IPS DF 6.9 (cell line): ENCODE measurements at regions not wholly inside any gene's neighbourhood (a gene's known extent, or its start where the extent isn't known, plus 50 kb on each side); places are given as distances from the start of the nearest gene placed in this dataset.

ENCODE experiments used
- DNase-seq: peaks from one replicate; pipeline ENCODE4 v3.0.0-alpha.2; 2013; ENCODE audit warnings: low read depth, low spot score
- H3K27ac ChIP-seq: one replicate; pipeline ENCODE4 v1.5.1; 2013; ENCODE audit warnings: low read length, control low read depth
- H3K27me3 ChIP-seq: 2 replicates; pipeline ENCODE4 v1.6.1; 2013; ENCODE audit warnings: mild to moderate bottlenecking, low read length; ENCODE audit not compliant: control insufficient read depth, insufficient read depth
- H3K36me3 ChIP-seq: 2 replicates; pipeline ENCODE4 v1.6.1; 2013; ENCODE audit warnings: low read length; ENCODE audit not compliant: control insufficient read depth, insufficient read depth
- H3K4me1 ChIP-seq: 2 replicates; pipeline ENCODE4 v1.6.1; 2013; ENCODE audit warnings: low read length; ENCODE audit not compliant: control insufficient read depth, insufficient read depth
- H3K4me3 ChIP-seq: 2 replicates; pipeline ENCODE4 v1.5.1; 2013; ENCODE audit warnings: mild to moderate bottlenecking, low read length
- H3K9me3 ChIP-seq: 2 replicates; pipeline ENCODE4 v1.6.1; 2013; ENCODE audit warnings: low read length, inconsistent platforms; ENCODE audit not compliant: control insufficient read depth, insufficient read depth
- WGBS: extraction: QIAGEN DNeasy Blood & Tissue Kit; methylation state at CpG from one replicate; pipeline ENCODE4 v1.1.7; 2013; ENCODE audit warnings: mixed read lengths, missing lambda C conversion rate; ENCODE audit not compliant: insufficient read length, insufficient coverage; 5-methylcytosine and 5-hydroxymethylcytosine counted together

- Histone ChIP-seq H3K27me3 (no peaks in the 10 kb centered on the region), H3K36me3 (no peaks in the 10 kb centered on the region), H3K27ac (no peak overlapping the region), H3K4me3 (no peak overlapping the region), H3K9me3 (no peaks in the 10 kb centered on the region), H3K4me1 (no peaks in the 10 kb centered on the region)
- DNase-seq, result no peak
- no CpG with 5 or more reads among the region's 2 CpGs for WGBS
Measured at GRCh38 chr14:44626423-44626822, 119.3 kb upstream of the FSCB start.

- no peaks in the 10 kb centered on the region for H3K27me3 ChIP-seq
- H3K9me3 ChIP-seq, result no peaks in the 10 kb centered on the region
- no peaks in the 10 kb centered on the region for H3K36me3 ChIP-seq
- no peak overlapping the region for H3K4me3 ChIP-seq
- no peak overlapping the region for H3K27ac ChIP-seq
- DNase-seq, result no peak
- H3K4me1 ChIP-seq, result no peaks in the 10 kb centered on the region
- WGBS, result no CpG with 5 or more reads among the region's 1 CpG
Measured at GRCh38 chr14:44625098-44625497, 118.0 kb upstream of the FSCB start.

- Histone ChIP-seq H3K36me3 (no peaks in the 10 kb centered on the region), H3K4me1 (no peaks in the 10 kb centered on the region), H3K9me3 (no peaks in the 10 kb centered on the region), H3K4me3 (no peak overlapping the region), H3K27ac (no peak overlapping the region), H3K27me3 (no peaks in the 10 kb centered on the region)
- WGBS, result no CpG with 5 or more reads among the region's 2 CpGs
- DNase-seq, result no peak
Measured at GRCh38 chr14:44620121-44621019, 113.3 kb upstream of the FSCB start.

GRCh38 chr14:44616204-44616603, 109.1 kb upstream of the FSCB start:
- no CpG with 5 or more reads among the region's 2 CpGs for WGBS
- H3K27ac ChIP-seq, result no peak overlapping the region

GRCh38 chr14:44613061-44613712, 106.1 kb upstream of the FSCB start:
- Histone ChIP-seq H3K4me1 (no peaks in the 10 kb centered on the region), H3K4me3 (no peak overlapping the region), H3K27ac (no peak overlapping the region), H3K9me3 (no peaks in the 10 kb centered on the region), H3K36me3 (no peaks in the 10 kb centered on the region), H3K27me3 (no peaks in the 10 kb centered on the region)
- no peak for DNase-seq
- no CpG with 5 or more reads among the region's 5 CpGs for WGBS

More at GRCh38 chr14:44616204-44616603, 109.1 kb upstream of the FSCB start:
- DNase-seq, result no peak
- no peak overlapping the region for H3K4me3 ChIP-seq
- no peaks in the 10 kb centered on the region for H3K9me3 ChIP-seq
- no peaks in the 10 kb centered on the region for H3K4me1 ChIP-seq
- H3K36me3 ChIP-seq, result no peaks in the 10 kb centered on the region
- no peaks in the 10 kb centered on the region for H3K27me3 ChIP-seq

GRCh38 chr14:44612002-44612401, 104.9 kb upstream of the FSCB start:
- no peaks in the 10 kb centered on the region for H3K4me1 ChIP-seq
- H3K27ac ChIP-seq, result no peak overlapping the region
- no peak overlapping the region for H3K4me3 ChIP-seq
- no peaks in the 10 kb centered on the region for H3K36me3 ChIP-seq
- no peaks in the 10 kb centered on the region for H3K9me3 ChIP-seq
- WGBS, result no CpG with 5 or more reads among the region's 4 CpGs
- no peak for DNase-seq
- H3K27me3 ChIP-seq, result no peaks in the 10 kb centered on the region

- no peaks in the 10 kb centered on the region for H3K36me3 ChIP-seq
- WGBS, result no CpG with 5 or more reads among the region's 5 CpGs
- no peaks in the 10 kb centered on the region for H3K9me3 ChIP-seq
- H3K27me3 ChIP-seq, result no peaks in the 10 kb centered on the region
- DNase-seq, result no peak
- H3K27ac ChIP-seq, result no peak overlapping the region
- H3K4me1 ChIP-seq, result no peaks in the 10 kb centered on the region
- H3K4me3 ChIP-seq, result no peak overlapping the region
Measured at GRCh38 chr14:44609876-44610510, 102.9 kb upstream of the FSCB start.

- no peaks in the 10 kb centered on the region for H3K4me1 ChIP-seq
- no peak overlapping the region for H3K4me3 ChIP-seq
- H3K27ac ChIP-seq, result no peak overlapping the region
- H3K36me3 ChIP-seq, result no peaks in the 10 kb centered on the region
- WGBS, result no CpG with 5 or more reads among the region's 1 CpG
- no peaks in the 10 kb centered on the region for H3K9me3 ChIP-seq
- DNase-seq, result no peak
- no peaks in the 10 kb centered on the region for H3K27me3 ChIP-seq
Measured at GRCh38 chr14:44609201-44609600, 102.1 kb upstream of the FSCB start.

- H3K4me3 ChIP-seq, result no peak overlapping the region
- DNase-seq, result no peak
- H3K9me3 ChIP-seq, result no peaks in the 10 kb centered on the region
- no peaks in the 10 kb centered on the region for H3K4me1 ChIP-seq
- H3K27ac ChIP-seq, result no peak overlapping the region
- no CpG with 5 or more reads among the region's 1 CpG for WGBS
- H3K36me3 ChIP-seq, result no peaks in the 10 kb centered on the region
- H3K27me3 ChIP-seq, result no peaks in the 10 kb centered on the region
Measured at GRCh38 chr14:44607701-44608100, 100.6 kb upstream of the FSCB start.

- Histone ChIP-seq H3K27ac (no peak overlapping the region), H3K4me3 (no peak overlapping the region), H3K9me3 (no peaks in the 10 kb centered on the region), H3K4me1 (no peaks in the 10 kb centered on the region), H3K36me3 (no peaks in the 10 kb centered on the region), H3K27me3 (no peaks in the 10 kb centered on the region)
- DNase-seq, result no peak
- no CpG with 5 or more reads among the region's 3 CpGs for WGBS
Measured at GRCh38 chr14:44606576-44606975, 99.5 kb upstream of the FSCB start.
